H54 (cell line): ENCODE measurements at regions not wholly inside any gene's neighbourhood (a gene's known extent, or its start where the extent isn't known, plus 50 kb on each side); places are given as distances from the start of the nearest gene placed in this dataset.
"Not testable (repeated sequence)": the region's sequence is repeated elsewhere in the genome, so short reads cannot be mapped to it uniquely, and the experiment has no call there.

Experiments
- DNase-seq: peaks from one replicate; pipeline ENCODE4 v3.0.0; 2011; ENCODE audit warnings: low spot score, mixed read lengths; ENCODE audit not compliant: insufficient read length
- FAIRE-seq: peaks from 3 replicates; lab custom pipeline; 2011; peaks lifted over from hg19 to GRCh38; lab: Jason Lieb, UNC
- POLR2A ChIP-seq: IDR thresholded peaks from 2 replicates; pipeline ENCODE4 v1.6.1; 2011; ENCODE audit warnings: low read depth, mild to moderate bottlenecking, low read length

GRCh38 chr6:156425359-156426020, 351.7 kb upstream of the ARID1B start:
- FAIRE-seq (no peak), DNase-seq (no peak)

DNA sequence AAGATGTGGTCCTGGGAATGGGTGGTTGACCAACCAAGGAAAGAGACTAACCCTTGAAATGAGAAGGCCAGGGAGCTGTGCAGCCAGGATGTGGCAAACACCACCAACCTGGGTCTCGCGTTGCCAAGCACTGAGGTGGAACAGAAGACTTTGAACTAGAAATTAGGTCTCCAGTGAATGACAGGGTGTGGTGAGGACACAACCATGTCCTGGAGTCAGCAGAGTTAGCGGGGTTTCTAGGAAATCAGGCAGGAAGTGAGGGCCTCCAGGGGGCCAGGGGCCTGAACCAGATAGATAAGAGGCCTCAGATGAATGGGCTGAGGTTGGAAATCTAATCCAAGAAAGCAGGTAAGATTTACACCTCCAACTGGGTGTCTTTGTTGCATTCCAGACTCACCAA, 353.3 kb upstream of the ARID1B start:
- DNase-seq = no peak
- TF ChIP-seq POLR2A = no peak

More at GRCh38 chr6:156425359-156426020, 351.7 kb upstream of the ARID1B start:
- TF ChIP-seq POLR2A = no peak

GRCh38 chr6:156423075-156423474, 354.1 kb upstream of the ARID1B start:
- TF ChIP-seq POLR2A = no peak
- FAIRE-seq (no peak), DNase-seq (no peak)

More for the DNA sequence above, 353.3 kb upstream of the ARID1B start:
- no peak for FAIRE-seq

GRCh38 chr6:156421933-156422332, 355.2 kb upstream of the ARID1B start:
- FAIRE-seq = no peak

GRCh38 chr6:156421301-156421700, 355.9 kb upstream of the ARID1B start:
- not testable (repeated sequence) for FAIRE-seq, DNase-seq

More at GRCh38 chr6:156421933-156422332, 355.2 kb upstream of the ARID1B start:
- no peak for DNase-seq
- no peak for TF ChIP-seq POLR2A

DNA sequence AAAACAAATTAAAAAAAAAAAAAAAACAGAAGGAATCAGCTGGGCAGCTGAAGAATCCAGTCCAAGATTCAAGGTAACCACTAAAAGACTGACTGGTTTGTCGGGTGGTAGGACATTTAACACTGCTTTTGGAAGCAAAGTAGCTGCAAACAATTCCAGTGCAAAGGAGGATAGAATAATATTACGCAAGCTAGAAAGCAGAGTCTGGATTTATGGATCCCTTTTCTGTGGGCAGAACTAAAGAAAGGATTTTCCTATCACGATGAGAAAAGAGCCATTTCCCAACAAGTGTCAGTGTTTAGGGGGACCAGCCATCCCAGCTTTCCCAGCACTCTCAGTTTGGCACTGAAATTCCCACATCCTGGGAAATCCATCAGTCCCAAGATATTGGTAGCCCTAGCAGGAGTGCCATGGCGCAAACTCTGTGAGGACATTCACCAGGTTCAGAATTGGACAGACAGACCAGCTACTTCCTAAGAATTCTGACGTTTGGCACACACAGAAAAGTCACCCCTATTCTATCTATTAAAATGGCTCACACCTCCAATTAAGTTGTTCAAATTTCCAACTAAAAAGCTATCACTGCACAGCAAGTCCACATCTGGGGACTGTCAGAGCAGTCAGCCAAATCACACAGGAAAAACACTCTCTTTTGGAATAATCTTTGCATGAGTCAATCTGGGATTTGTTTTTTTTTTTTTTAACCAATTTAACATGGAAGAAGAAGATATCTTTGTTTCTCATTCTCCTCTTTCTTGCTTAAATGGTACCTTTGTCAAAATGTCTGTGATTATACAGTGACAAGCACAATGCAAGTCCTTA, 356.8 kb upstream of the ARID1B start:
- no peak for FAIRE-seq
- no peak for DNase-seq
- TF ChIP-seq POLR2A = no peak

DNA sequence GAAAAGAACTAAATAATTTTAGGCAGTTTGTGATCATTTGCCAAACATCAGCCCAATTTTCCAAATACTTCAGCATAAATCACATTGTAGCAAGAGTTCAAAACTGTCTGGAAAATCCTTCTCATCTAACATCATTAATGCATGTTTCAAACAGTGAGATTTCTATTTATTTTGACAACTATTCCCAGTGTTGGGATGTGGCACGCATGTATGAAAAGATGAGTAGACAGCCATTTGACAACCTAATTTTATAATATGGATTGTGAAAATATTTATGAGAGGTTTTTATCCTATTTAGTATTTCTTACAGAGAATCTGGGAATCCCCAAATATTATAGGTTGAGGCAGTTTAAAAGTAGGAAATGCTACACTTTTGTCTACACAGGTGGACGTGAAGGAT, 357.6 kb upstream of the ARID1B start:
- DNase-seq = no peak
- no peak for FAIRE-seq
- TF ChIP-seq POLR2A = no peak

DNA sequence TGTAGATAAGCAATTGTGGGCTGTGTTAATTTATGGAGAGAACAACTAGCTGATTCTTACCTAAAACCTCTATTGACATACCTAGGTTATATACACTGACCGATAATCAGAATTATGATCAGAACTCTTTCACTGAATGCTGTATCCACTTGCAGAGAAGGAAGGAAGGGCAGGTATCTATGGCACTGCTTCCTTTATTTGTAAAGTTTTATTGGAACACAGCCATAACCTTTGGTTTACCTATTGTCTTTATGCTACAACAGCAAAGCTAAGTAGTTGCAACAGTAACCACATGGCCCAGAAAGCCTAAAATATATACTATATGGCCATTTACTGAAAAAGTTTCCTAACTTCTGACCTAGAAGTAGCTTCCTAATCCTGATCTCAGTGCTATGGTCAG, 358.9 kb upstream of the ARID1B start:
- FAIRE-seq (no peak), DNase-seq (no peak)
- no peak for TF ChIP-seq POLR2A

GRCh38 chr6:156416391-156416790, 360.8 kb upstream of the ARID1B start:
- no peak for FAIRE-seq
- no peak for TF ChIP-seq POLR2A
- no peak for DNase-seq

DNA sequence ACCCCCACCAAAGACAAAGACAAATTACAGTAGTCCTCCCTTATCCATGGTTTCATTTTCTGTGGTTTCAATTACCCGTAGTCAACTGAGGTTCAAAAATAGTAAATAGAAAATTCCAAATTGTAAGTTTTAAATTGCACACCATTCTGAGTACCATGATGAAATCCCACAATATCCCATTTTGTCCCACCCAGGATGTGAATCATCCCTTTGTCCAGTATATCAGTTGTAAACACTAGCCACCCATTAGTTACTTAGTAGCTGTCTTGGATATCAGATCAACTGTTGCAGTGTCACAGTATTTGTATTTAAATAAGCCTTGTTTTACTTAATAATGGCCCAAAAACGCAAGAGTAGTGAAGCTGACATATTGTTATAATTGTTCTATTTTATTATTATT, 364.0 kb upstream of the ARID1B start:
- no peak for TF ChIP-seq POLR2A
- no peak for FAIRE-seq
- no peak for DNase-seq

DNA sequence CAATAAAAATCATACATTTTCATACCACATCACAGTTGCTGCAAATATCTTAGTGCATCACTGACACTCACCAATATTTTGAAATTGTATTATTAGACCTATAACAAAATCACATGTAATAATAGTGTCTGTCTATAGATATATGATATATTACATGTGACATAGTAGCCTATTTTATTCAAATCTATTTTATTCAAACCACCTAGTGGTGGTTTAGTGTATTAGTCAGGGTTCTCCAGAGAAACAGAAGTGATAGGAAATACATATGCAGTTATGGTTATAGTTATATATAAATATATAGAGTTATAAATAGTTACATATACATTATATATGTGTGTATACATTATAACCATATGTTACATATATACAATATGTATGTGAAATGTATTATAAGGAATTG, 366.5 kb upstream of the ARID1B start:
- FAIRE-seq (no peak), DNase-seq (no peak)
- no peak for TF ChIP-seq POLR2A

GRCh38 chr6:156408655-156409054, 368.5 kb upstream of the ARID1B start:
- no peak for TF ChIP-seq POLR2A
- no peak for FAIRE-seq
- no peak for DNase-seq

DNA sequence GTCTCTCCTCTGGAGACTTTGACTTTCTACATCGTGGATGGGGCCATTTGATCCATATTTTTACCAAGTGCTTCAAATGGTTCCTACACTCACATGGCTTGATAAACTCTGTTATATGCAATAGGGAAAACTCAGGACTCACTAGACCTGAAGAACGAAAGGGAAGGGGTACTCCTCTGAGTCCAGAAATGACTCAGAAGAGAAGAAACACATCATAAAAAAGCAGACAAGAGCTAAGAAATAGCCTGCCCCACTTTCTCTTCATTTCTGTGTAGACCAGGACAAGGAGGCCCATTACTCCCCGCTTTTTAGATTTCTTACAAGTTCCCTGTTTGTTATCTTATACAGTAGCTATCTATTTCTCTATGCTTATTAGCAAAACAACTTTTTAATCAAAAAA, 369.8 kb upstream of the ARID1B start:
- FAIRE-seq (no peak), DNase-seq (no peak)
- TF ChIP-seq POLR2A = no peak

- TF ChIP-seq POLR2A = no peak
- no peak for DNase-seq
- FAIRE-seq = no peak
Measured at GRCh38 chr6:156406688-156407087, 370.5 kb upstream of the ARID1B start.

- DNase-seq (no peak), FAIRE-seq (no peak)
- TF ChIP-seq POLR2A = no peak
Measured at GRCh38 chr6:156406099-156406498, 371.1 kb upstream of the ARID1B start.

- no peak for TF ChIP-seq POLR2A
- FAIRE-seq (no peak), DNase-seq (no peak)
Measured at GRCh38 chr6:156402628-156403027, 374.6 kb upstream of the ARID1B start.
